Panc1 (cell line): ENCODE measurements at regions not wholly inside any gene's neighbourhood (a gene's known extent, or its start where the extent isn't known, plus 50 kb on each side); places are given as distances from the start of the nearest gene placed in this dataset.

ENCODE experiments used
- ATAC-seq: fragments of 200-7000 bp; cut with Tn5 transposase; 2 replicates; pipeline ENCODE4 v1.9.1; 2020; ENCODE audit warnings: mild to moderate bottlenecking, moderate library complexity
- BruUV-seq: library from RNA; stranded (reverse); fragments of 400-500 nt; replicated peaks from 2 replicates; lab custom pipeline; 2021; lab: Mats Ljungman, UMichigan
- CTCF ChIA-PET: fragments of 300-600 bp; sonication (Branson Sonifier 250); formaldehyde crosslinking; loops from one replicate; lab custom pipeline; 2022; ENCODE audit warnings: antibody characterized with exemption; lab: Charles Lee
- POLR2A ChIA-PET: fragments of 300-600 bp; sonication (Branson Sonifier 250); formaldehyde crosslinking; loops from one replicate; lab custom pipeline; 2022; ENCODE audit warnings: antibody characterized with exemption; lab: Charles Lee
- DNase-seq: peaks from one replicate; pipeline ENCODE4 v3.0.0-alpha.2; 2010; ENCODE audit warnings: low read depth, low spot score
- H3K27ac ChIP-seq: 2 replicates; pipeline ENCODE4 v1.5.1; 2011; ENCODE audit warnings: mild to moderate bottlenecking, low read length, inconsistent platforms
- H3K27me3 ChIP-seq: fragments of 200-500 bp; sonication (Bioruptor generic); 2 replicates; pipeline ENCODE4 v1.6.0; 2014; ENCODE audit warnings: low read length, inconsistent platforms; ENCODE audit not compliant: control insufficient read depth, insufficient read depth
- H3K36me3 ChIP-seq: fragments of 200-500 bp; sonication (Bioruptor generic); 2 replicates; pipeline ENCODE4 v1.5.1; 2014; ENCODE audit warnings: inconsistent platforms, mild to moderate bottlenecking, low read length, moderate library complexity; ENCODE audit not compliant: control insufficient read depth, insufficient read depth
- H3K4me1 ChIP-seq: 2 replicates; pipeline ENCODE4 v1.5.1; 2011; ENCODE audit warnings: inconsistent platforms, mild to moderate bottlenecking, low read length, moderate library complexity; ENCODE audit not compliant: control insufficient read depth, insufficient read depth
- H3K4me3 ChIP-seq, 2 experiments: 2 replicates each; pipeline ENCODE4 v1.5.1; 2011 to 2012; ENCODE audit warnings: low read depth in 2 of 2, low read length in 2 of 2, mild to moderate bottlenecking in 2 of 2, inconsistent platforms in 1 of 2, moderate library complexity in 1 of 2
- H3K9me3 ChIP-seq: fragments of 200-500 bp; sonication (Bioruptor generic); 2 replicates; pipeline ENCODE4 v1.5.1; 2014; ENCODE audit warnings: low read depth, mild to moderate bottlenecking, inconsistent platforms, low read length, moderate library complexity; ENCODE audit not compliant: control insufficient read depth, insufficient read depth
- CTCF ChIP-seq: fragments of 450-650 bp; IDR thresholded peaks from 2 replicates; pipeline ENCODE4 v1.5.1; 2017; ENCODE audit warnings: mild to moderate bottlenecking
- POLR2AphosphoS5 ChIP-seq: IDR thresholded peaks from 2 replicates; pipeline ENCODE4 v1.6.1; 2012; ENCODE audit warnings: mild to moderate bottlenecking, low read depth, low read length, moderate library complexity
- REST ChIP-seq, 2 experiments: IDR thresholded peaks; 2 replicates each; pipeline ENCODE4 v1.6.1; 2011 to 2012; ENCODE audit warnings: low read depth in 2 of 2, control low read depth in 1 of 2, low read length in 1 of 2, mild to moderate bottlenecking in 1 of 2, moderate library complexity in 1 of 2; ENCODE audit not compliant: insufficient read depth in 1 of 2
- SIN3A ChIP-seq: IDR thresholded peaks from 2 replicates; pipeline ENCODE4 v1.6.1; 2012; ENCODE audit warnings: low read depth, mild to moderate bottlenecking, low read length, moderate library complexity, borderline replicate concordance; ENCODE audit not compliant: insufficient read depth
- TCF7L2 ChIP-seq: IDR thresholded peaks from 2 replicates; pipeline ENCODE4 v1.6.1; 2011; ENCODE audit warnings: mild to moderate bottlenecking, low read depth, low read length, inconsistent platforms
- in situ Hi-C: cut with HindIII; loops from 2 replicates; pipeline ENCODE4 v1.10.0; 2016; ENCODE audit warnings: low sequenced_read_pairs, low pct_unique_long_range_greater_than_20kb
- intact Hi-C: fragments of 100-400 bp; cut with micrococcal nuclease; formaldehyde crosslinking; loops from one replicate; pipeline ENCODE4 v1.10.0; 2022; ENCODE audit not compliant: unreplicated experiment

- in situ Hi-C loops (no loop called here), intact Hi-C loops (no loop called here)
- Histone ChIP-seq H3K27ac (no peak overlapping the region), H3K27me3 (no peaks in the 10 kb centered on the region), H3K9me3 (no peaks in the 10 kb centered on the region), H3K4me1 (no peaks in the 10 kb centered on the region), H3K4me3 (no peak overlapping the region), H3K36me3 (no peaks in the 10 kb centered on the region)
- TF ChIP-seq REST (IDR thresholded peaks at IDR 0.05; ENCODE audit: insufficient read depth in 1 of 2, low read depth in 2 of 2, low read length in 1 of 2) (no peak), CTCF (no peak), POLR2AphosphoS5 (no peak), SIN3A (no peak), TCF7L2 (no peak)
- DNase-seq (no peak), ATAC-seq (no peak)
- no TSS peak for BruUV-seq
- POLR2A ChIA-PET, result interaction anchor here (0.6 to 0.7 kb wide), 2 partner anchors 44 to 80 kb away, joined by 4 to 8 read pairs; no protein-coding TSS in a partner anchor
- CTCF ChIA-PET, result no interaction called here
Measured at GRCh38 chr2:62654876-62655359, 50.6 kb upstream of the EHBP1 start.

GRCh38 chr2:62654423-62654791, 51.1 kb upstream of the EHBP1 start:
- H3K27ac ChIP-seq, result no peak overlapping the region
- no TSS peak for BruUV-seq
- TF ChIP-seq TCF7L2 (no peak), POLR2AphosphoS5 (no peak), SIN3A (no peak), REST (IDR thresholded peaks at IDR 0.05; ENCODE audit: insufficient read depth in 1 of 2, low read depth in 2 of 2, low read length in 1 of 2) (no peak), CTCF (no peak)
- intact Hi-C loops, result no loop called here
- H3K4me3 ChIP-seq, result no peak overlapping the region
- no peaks in the 10 kb centered on the region for H3K36me3 ChIP-seq
- ATAC-seq (no peak), DNase-seq (no peak)
- no peaks in the 10 kb centered on the region for H3K9me3 ChIP-seq
- in situ Hi-C loops, result no loop called here
- CTCF ChIA-PET, result no interaction called here
- no peaks in the 10 kb centered on the region for H3K4me1 ChIP-seq
- POLR2A ChIA-PET, result interaction anchor here (0.6 kb wide), 1 partner anchor 79 kb away, joined by 4 read pairs; no protein-coding TSS in a partner anchor
- H3K27me3 ChIP-seq, result no peaks in the 10 kb centered on the region
